HG03045 (cell line): ENCODE measurements at regions not wholly inside any gene's neighbourhood (a gene's known extent, or its start where the extent isn't known, plus 50 kb on each side); places are given as distances from the start of the nearest gene placed in this dataset.
"Not testable (repeated sequence)": the region's sequence is repeated elsewhere in the genome, so short reads cannot be mapped to it uniquely, and the experiment has no call there.

ENCODE experiments used
- ATAC-seq: cut with Tn5 transposase; IDR thresholded peaks from one replicate; pipeline ENCODE4 v1.9.1; 2021; ENCODE audit warnings: mild to moderate bottlenecking, moderate library complexity; ENCODE audit not compliant: unreplicated experiment

GRCh38 chr10:85105614-85106255, 777.3 kb downstream of the CCSER2 start:
- ATAC-seq, result no peak

GRCh38 chr10:85111271-85111670, 782.9 kb downstream of the CCSER2 start:
- no peak for ATAC-seq

GRCh38 chr10:85124603-85125051, 796.2 kb downstream of the CCSER2 start:
- ATAC-seq, result no peak

- no peak for ATAC-seq
These were observed 808.9 kb downstream of the CCSER2 start for GRCh38 chr10:85137253-85137652.

GRCh38 chr10:85138046-85138445, 809.7 kb downstream of the CCSER2 start:
- ATAC-seq, result no peak

- ATAC-seq, result no peak
These were observed 810.7 kb downstream of the CCSER2 start for GRCh38 chr10:85139124-85139523.

GRCh38 chr10:85141520-85141919, 813.1 kb downstream of the CCSER2 start:
- not testable (repeated sequence) for ATAC-seq

- ATAC-seq, result no peak
These were observed 817.6 kb downstream of the CCSER2 start for GRCh38 chr10:85145966-85146365.

- no peak for ATAC-seq
These were observed 819.2 kb downstream of the CCSER2 start for GRCh38 chr10:85147346-85148250.

- ATAC-seq, result no peak
These were observed 820.6 kb downstream of the CCSER2 start for GRCh38 chr10:85148693-85149640.

GRCh38 chr10:85149766-85150165, 821.4 kb downstream of the CCSER2 start:
- no peak for ATAC-seq

- no peak for ATAC-seq
These were observed 823.1 kb downstream of the CCSER2 start for GRCh38 chr10:85151506-85151905.

GRCh38 chr10:85152496-85152895, 824.1 kb downstream of the CCSER2 start:
- no peak for ATAC-seq

- ATAC-seq, result no peak
These were observed 824.5 kb downstream of the CCSER2 start for GRCh38 chr10:85152911-85153310.

GRCh38 chr10:85157206-85157605, 828.8 kb downstream of the CCSER2 start:
- no peak for ATAC-seq

- no peak for ATAC-seq
These were observed 839.9 kb downstream of the CCSER2 start for GRCh38 chr10:85168243-85168642.

- no peak for ATAC-seq
These were observed 841.6 kb downstream of the CCSER2 start for GRCh38 chr10:85170026-85170425.

GRCh38 chr10:85175635-85176034, 847.2 kb downstream of the CCSER2 start:
- ATAC-seq, result no peak

GRCh38 chr10:85177767-85178166, 849.4 kb downstream of the CCSER2 start:
- ATAC-seq, result no peak

- ATAC-seq, result no peak
These were observed 858.7 kb downstream of the CCSER2 start for GRCh38 chr10:85187047-85187446.
